ENCODE measurements at regions not wholly inside any gene's neighbourhood (a gene's known extent, or its start where the extent isn't known, plus 50 kb on each side); places are given as distances from the start of the nearest gene placed in this dataset.

DNA sequence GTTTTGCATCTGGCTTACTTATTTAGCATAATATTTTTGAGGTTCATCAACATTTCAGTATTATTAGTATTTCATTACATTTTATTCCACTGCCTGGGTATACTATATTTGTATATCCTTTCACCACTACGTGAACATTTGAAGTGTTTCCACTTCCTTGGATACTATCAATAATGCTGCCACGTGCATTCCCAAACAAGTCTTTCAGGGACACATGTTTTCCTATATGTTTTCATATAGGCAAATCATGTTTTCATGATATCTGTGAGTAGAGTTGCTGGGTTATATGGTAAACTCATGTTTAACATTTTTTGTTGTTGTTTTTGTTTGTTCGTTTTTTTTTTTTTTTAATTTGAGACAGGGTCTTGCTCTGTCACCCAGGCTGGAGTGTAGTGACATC is 380.1 kb downstream of the OMA1 start:
- Histone ChIP-seq H3K27me3 (replicated peaks; ENCODE audit: control insufficient read depth, insufficient read depth, low read length) (no peaks in the 10 kb centered on the region; the same call in 1 of the 2 replicates), H3K4me3 (replicated peaks; ENCODE audit: low read depth, low read length) (no peak overlapping the region), H3K36me3 (ENCODE audit: control insufficient read depth, insufficient read depth, low read length) (no peaks in the 10 kb centered on the region)
- TF ChIP-seq, protein P1, sequence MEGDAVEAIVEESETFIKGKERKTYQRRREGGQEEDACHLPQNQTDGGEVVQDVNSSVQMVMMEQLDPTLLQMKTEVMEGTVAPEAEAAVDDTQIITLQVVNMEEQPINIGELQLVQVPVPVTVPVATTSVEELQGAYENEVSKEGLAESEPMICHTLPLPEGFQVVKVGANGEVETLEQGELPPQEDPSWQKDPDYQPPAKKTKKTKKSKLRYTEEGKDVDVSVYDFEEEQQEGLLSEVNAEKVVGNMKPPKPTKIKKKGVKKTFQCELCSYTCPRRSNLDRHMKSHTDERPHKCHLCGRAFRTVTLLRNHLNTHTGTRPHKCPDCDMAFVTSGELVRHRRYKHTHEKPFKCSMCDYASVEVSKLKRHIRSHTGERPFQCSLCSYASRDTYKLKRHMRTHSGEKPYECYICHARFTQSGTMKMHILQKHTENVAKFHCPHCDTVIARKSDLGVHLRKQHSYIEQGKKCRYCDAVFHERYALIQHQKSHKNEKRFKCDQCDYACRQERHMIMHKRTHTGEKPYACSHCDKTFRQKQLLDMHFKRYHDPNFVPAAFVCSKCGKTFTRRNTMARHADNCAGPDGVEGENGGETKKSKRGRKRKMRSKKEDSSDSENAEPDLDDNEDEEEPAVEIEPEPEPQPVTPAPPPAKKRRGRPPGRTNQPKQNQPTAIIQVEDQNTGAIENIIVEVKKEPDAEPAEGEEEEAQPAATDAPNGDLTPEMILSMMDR (IDR thresholded peaks at IDR 0.05; ENCODE audit: insufficient read depth, low read length, poor library complexity, severe bottlenecking) = no peak
- DNase-seq (ENCODE audit: extremely low read depth, insufficient read length) = no peak

GRCh38 chr1:58165073-58165472 is 381.5 kb downstream of the OMA1 start:
- Histone ChIP-seq H3K27me3 (replicated peaks; ENCODE audit: control insufficient read depth, insufficient read depth, low read length) (no peaks in the 10 kb centered on the region), H3K4me3 (replicated peaks; ENCODE audit: low read depth, low read length) (no peak overlapping the region), H3K36me3 (ENCODE audit: control insufficient read depth, insufficient read depth, low read length) (no peaks in the 10 kb centered on the region)
- TF ChIP-seq, protein P1 (IDR thresholded peaks at IDR 0.05; ENCODE audit: insufficient read depth, low read length, poor library complexity, severe bottlenecking) = no peak
- peak; percentile 17 for DNase-seq (ENCODE audit: extremely low read depth, insufficient read length)

- no peak for DNase-seq (ENCODE audit: extremely low read depth, insufficient read length)
- Histone ChIP-seq H3K27me3 (replicated peaks; ENCODE audit: control insufficient read depth, insufficient read depth, low read length) (no peaks in the 10 kb centered on the region), H3K4me3 (replicated peaks; ENCODE audit: low read depth, low read length) (no peak overlapping the region), H3K36me3 (ENCODE audit: control insufficient read depth, insufficient read depth, low read length) (no peaks in the 10 kb centered on the region)
- TF ChIP-seq, protein P1 (IDR thresholded peaks at IDR 0.05; ENCODE audit: insufficient read depth, low read length, poor library complexity, severe bottlenecking) = peak; percentile 91
These were observed 383.5 kb downstream of the OMA1 start for GRCh38 chr1:58162952-58163550.

GRCh38 chr1:58159434-58159830 is 387.1 kb downstream of the OMA1 start:
- TF ChIP-seq, protein P1 (IDR thresholded peaks at IDR 0.05; ENCODE audit: insufficient read depth, low read length, poor library complexity, severe bottlenecking) = no peak
- Histone ChIP-seq H3K4me3 (replicated peaks; ENCODE audit: low read depth, low read length) (no peak overlapping the region), H3K27me3 (replicated peaks; ENCODE audit: control insufficient read depth, insufficient read depth, low read length) (no peaks in the 10 kb centered on the region), H3K36me3 (ENCODE audit: control insufficient read depth, insufficient read depth, low read length) (no peaks in the 10 kb centered on the region)
- DNase-seq (ENCODE audit: extremely low read depth, insufficient read length) = no peak

- TF ChIP-seq, protein P1 (IDR thresholded peaks at IDR 0.05; ENCODE audit: insufficient read depth, low read length, poor library complexity, severe bottlenecking) = no peak
- Histone ChIP-seq H3K36me3 (ENCODE audit: control insufficient read depth, insufficient read depth, low read length) (no peaks in the 10 kb centered on the region), H3K27me3 (replicated peaks; ENCODE audit: control insufficient read depth, insufficient read depth, low read length) (no peaks in the 10 kb centered on the region), H3K4me3 (replicated peaks; ENCODE audit: low read depth, low read length) (no peak overlapping the region)
- DNase-seq (ENCODE audit: extremely low read depth, insufficient read length) = no peak
These were observed 387.8 kb downstream of the OMA1 start for GRCh38 chr1:58158506-58159433.

Measured in GM06990 (cell line).